H9 (cell line): ENCODE measurements at regions not wholly inside any gene's neighbourhood (a gene's known extent, or its start where the extent isn't known, plus 50 kb on each side); places are given as distances from the start of the nearest gene placed in this dataset.

Experiments used
- DNase-seq: peaks from one replicate; pipeline ENCODE4 v3.0.0-alpha.2; 2017
- H2AFZ ChIP-seq: one replicate; pipeline ENCODE4 v1.6.1; 2013; ENCODE audit warnings: mild to moderate bottlenecking, low read length, control low read depth, moderate library complexity
- H2AK5ac ChIP-seq: 2 replicates; pipeline ENCODE4 v1.6.1; 2013; ENCODE audit warnings: low read length, control low read depth, mixed read lengths; ENCODE audit not compliant: insufficient read length
- H2BK120ac ChIP-seq: one replicate; pipeline ENCODE4 v1.6.1; 2013; ENCODE audit warnings: low read depth, mild to moderate bottlenecking, low read length, control low read depth, inconsistent platforms; ENCODE audit not compliant: poor library complexity, severe bottlenecking
- H2BK12ac ChIP-seq: 2 replicates; pipeline ENCODE4 v1.6.1; 2013; ENCODE audit warnings: low read length, control low read depth, mixed read lengths, low read depth; ENCODE audit not compliant: insufficient read length
- H2BK15ac ChIP-seq: 2 replicates; pipeline ENCODE4 v1.6.1; 2013; ENCODE audit warnings: low read depth, low read length, control low read depth
- H2BK20ac ChIP-seq: one replicate; pipeline ENCODE4 v1.6.1; 2013; ENCODE audit warnings: low read depth, mild to moderate bottlenecking, low read length, control low read depth, inconsistent platforms; ENCODE audit not compliant: poor library complexity, severe bottlenecking
- H2BK5ac ChIP-seq: 2 replicates; pipeline ENCODE4 v1.6.1; 2013; ENCODE audit warnings: low read length, control low read depth, mixed read lengths; ENCODE audit not compliant: insufficient read length
- H3K14ac ChIP-seq: 2 replicates; pipeline ENCODE4 v1.6.1; 2013; ENCODE audit warnings: low read length, control low read depth; ENCODE audit not compliant: insufficient read depth
- H3K18ac ChIP-seq: 2 replicates; pipeline ENCODE4 v1.6.1; 2013; ENCODE audit warnings: low read depth, mild to moderate bottlenecking, mixed read lengths, low read length, control low read depth; ENCODE audit not compliant: insufficient read length
- H3K23ac ChIP-seq: 2 replicates; pipeline ENCODE4 v1.6.1; 2013; ENCODE audit warnings: low read length, control low read depth, mixed read lengths, low read depth; ENCODE audit not compliant: insufficient read length
- H3K23me2 ChIP-seq: 2 replicates; pipeline ENCODE4 v1.6.1; 2013; ENCODE audit warnings: low read depth, mild to moderate bottlenecking, mixed read lengths, low read length, control low read depth; ENCODE audit not compliant: insufficient read length, poor library complexity, severe bottlenecking
- H3K27ac ChIP-seq: 2 replicates; pipeline ENCODE4 v1.5.1; 2013; ENCODE audit warnings: low read length, control low read depth, mixed read lengths, low read depth; ENCODE audit not compliant: insufficient read length
- H3K27me3 ChIP-seq: 2 replicates; pipeline ENCODE4 v1.6.1; 2013; ENCODE audit warnings: low read length, control low read depth, inconsistent platforms; ENCODE audit not compliant: insufficient read depth
- H3K4ac ChIP-seq: 2 replicates; pipeline ENCODE4 v1.6.1; 2013; ENCODE audit warnings: low read depth, mild to moderate bottlenecking, control low read depth, inconsistent platforms, low read length, moderate library complexity
- H3K4me1 ChIP-seq: 2 replicates; pipeline ENCODE4 v1.6.1; 2013; ENCODE audit warnings: low read length, control low read depth, inconsistent platforms; ENCODE audit not compliant: insufficient read depth
- H3K4me2 ChIP-seq: 2 replicates; pipeline ENCODE4 v1.6.1; 2013; ENCODE audit warnings: low read length, control low read depth, mixed read lengths; ENCODE audit not compliant: insufficient read length, insufficient read depth
- H3K56ac ChIP-seq: 2 replicates; pipeline ENCODE4 v1.6.1; 2013; ENCODE audit warnings: low read depth, mild to moderate bottlenecking, mixed read lengths, low read length, control low read depth; ENCODE audit not compliant: insufficient read length
- H3K79me1 ChIP-seq: 2 replicates; pipeline ENCODE4 v1.6.1; 2013; ENCODE audit warnings: low read depth, mild to moderate bottlenecking, moderate library complexity, low read length, control low read depth, inconsistent platforms; ENCODE audit not compliant: insufficient read depth, poor library complexity, severe bottlenecking
- H3K79me2 ChIP-seq: 2 replicates; pipeline ENCODE4 v1.6.1; 2013; ENCODE audit warnings: low read length, control low read depth, inconsistent platforms; ENCODE audit not compliant: insufficient read depth
- H3K9ac ChIP-seq: 2 replicates; pipeline ENCODE4 v1.6.1; 2013; ENCODE audit warnings: low read length, control low read depth, mixed read lengths; ENCODE audit not compliant: insufficient read length; ENCODE audit errors: extremely low read depth
- H3K9me3 ChIP-seq: one replicate; pipeline ENCODE4 v1.6.1; 2013; ENCODE audit warnings: low read depth, low read length, inconsistent platforms; ENCODE audit not compliant: control insufficient read depth
- H3T11ph ChIP-seq: one replicate; pipeline ENCODE4 v1.6.1; 2013; ENCODE audit warnings: mild to moderate bottlenecking, low read length, control low read depth, inconsistent platforms
- H4K20me1 ChIP-seq: one replicate; pipeline ENCODE4 v1.6.1; 2013; ENCODE audit not compliant: control insufficient read depth, insufficient read length, insufficient read depth
- H4K5ac ChIP-seq: 2 replicates; pipeline ENCODE4 v1.6.1; 2013; ENCODE audit warnings: low read depth, mild to moderate bottlenecking, mixed read lengths, low read length, control low read depth; ENCODE audit not compliant: insufficient read length
- H4K8ac ChIP-seq: replicated peaks from 2 replicates; pipeline ENCODE4 v1.6.1; 2013; ENCODE audit warnings: low read length, control low read depth, mixed read lengths, low read depth; ENCODE audit not compliant: insufficient read length
- H4K91ac ChIP-seq: 2 replicates; pipeline ENCODE4 v1.6.1; 2013; ENCODE audit warnings: low read depth, mild to moderate bottlenecking, moderate library complexity, mixed read lengths, low read length, control low read depth; ENCODE audit not compliant: insufficient read length
- H3K27ac Mint-ChIP-seq, 3 experiments: 2 replicates in 2 of 3; 3 replicates in 1 of 3; pipeline ENCODE4 v1.8.0; 2020 to 2021; ENCODE audit warnings: mixed read lengths in 3 of 3, mild to moderate bottlenecking in 1 of 3, moderate library complexity in 1 of 3
- H3K27me3 Mint-ChIP-seq: 2 replicates; pipeline ENCODE4 v1.8.0; 2021; ENCODE audit warnings: low read depth, mild to moderate bottlenecking, moderate library complexity, mixed read lengths
- H3K36me3 Mint-ChIP-seq, 3 experiments: 2 replicates in 2 of 3; 3 replicates in 1 of 3; pipeline ENCODE4 v1.8.0; 2020 to 2021; ENCODE audit warnings: low read depth in 3 of 3, mixed read lengths in 3 of 3; ENCODE audit not compliant: insufficient read depth in 1 of 3
- H3K4me1 Mint-ChIP-seq, 2 experiments: 2 replicates each; pipeline ENCODE4 v1.8.0; 2020; ENCODE audit warnings: mixed read lengths in 2 of 2
- H3K4me3 Mint-ChIP-seq, 2 experiments: 2 replicates in 1 of 2; 3 replicates in 1 of 2; pipeline ENCODE4 v1.8.0; 2020 to 2021; ENCODE audit warnings: mild to moderate bottlenecking in 2 of 2, mixed read lengths in 2 of 2, moderate library complexity in 1 of 2
- H3K9me3 Mint-ChIP-seq, 2 experiments: 2 replicates in 1 of 2; 3 replicates in 1 of 2; pipeline ENCODE4 v1.8.0; 2020; ENCODE audit warnings: mild to moderate bottlenecking in 2 of 2, mixed read lengths in 2 of 2, moderate library complexity in 1 of 2
- WGBS: extraction: QIAGEN DNeasy Blood & Tissue Kit; methylation state at CpG from one replicate; pipeline ENCODE4 v1.1.7; 2013; ENCODE audit warnings: missing lambda C conversion rate, low lambda C conversion rate, mixed read lengths; ENCODE audit not compliant: insufficient read length; ENCODE audit errors: extremely low coverage; 5-methylcytosine and 5-hydroxymethylcytosine counted together
- TF ChIP-seq, protein P1 (sequence below): fragments of 200-600 bp; sonication (generic); conservative IDR thresholded peaks from 3 replicates; pipeline ENCODE4 v1.8.0; 2021; ENCODE audit warnings: antibody characterized with exemption, mild to moderate bottlenecking

DNA sequence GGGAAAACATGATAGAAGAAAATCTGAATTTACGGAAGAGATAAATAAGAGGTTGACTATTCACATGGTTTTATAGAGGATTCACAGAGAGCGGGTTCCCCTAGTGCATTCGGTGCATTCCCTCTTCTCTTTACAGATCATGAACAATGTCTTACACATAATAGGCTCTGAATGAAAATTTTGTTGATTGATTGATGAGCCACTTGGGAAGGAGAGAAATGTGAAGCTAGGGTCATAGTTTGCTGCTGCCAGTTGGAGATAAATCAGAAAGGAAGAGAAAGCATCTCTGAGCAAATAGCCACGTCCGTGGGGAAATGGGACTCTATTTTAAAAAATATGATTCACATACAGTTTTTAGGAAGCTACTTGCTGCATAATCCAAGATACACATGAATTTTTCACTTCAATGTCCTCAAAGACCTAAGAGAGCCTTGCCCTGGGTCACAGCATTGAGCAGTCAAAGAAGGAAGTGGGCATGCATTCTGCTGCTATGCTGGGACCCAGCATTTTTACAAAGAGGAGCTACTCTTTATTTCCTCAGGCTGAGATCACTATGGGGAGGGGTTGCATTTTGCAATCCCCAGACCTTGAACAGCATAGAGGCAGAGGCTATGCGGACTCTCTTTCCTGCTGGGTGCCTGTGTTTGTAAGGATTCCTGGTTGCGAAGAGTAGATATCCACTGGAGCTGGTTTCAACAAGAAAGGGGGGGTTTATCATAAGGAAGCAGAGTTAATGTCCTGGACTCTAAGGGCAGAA is 395.3 kb downstream of the TSN start:
- Histone ChIP-seq H2AK5ac (no peak overlapping the region), H3K23ac (no peak overlapping the region), H2BK5ac (no peak overlapping the region), H3K27ac (no peak overlapping the region), H4K20me1 (no peaks in the 10 kb centered on the region), H2BK120ac (no peak overlapping the region), H3K9me3 (no peaks in the 10 kb centered on the region), H4K5ac (no peak overlapping the region), H3K23me2 (no peaks in the 10 kb centered on the region), H3T11ph (no peak overlapping the region), H3K79me2 (no peaks in the 10 kb centered on the region), H2BK15ac (no peak overlapping the region), H3K9ac (no peak overlapping the region), H2AFZ (no peak overlapping the region), H4K91ac (no peak overlapping the region), H3K18ac (no peak overlapping the region), H3K4ac (no peak overlapping the region), H3K4me1 (0 out of 2 replicates have a peak, but pooled peaks cover 2% of the 10 kb centered on the region), H3K79me1 (no peaks in the 10 kb centered on the region), H2BK20ac (no peak overlapping the region), H3K14ac (no peak overlapping the region), H4K8ac (no peak overlapping the region), H3K27me3 (no peaks in the 10 kb centered on the region), H2BK12ac (no peak overlapping the region), H3K56ac (no peak overlapping the region), H3K4me2 (no peak overlapping the region)
- WGBS: no CpG with 5 or more reads among the region's 7 CpGs
- H3K4me1 Mint-ChIP-seq: peaks cover 7 to 8% of the 10 kb centered on the region in 2 experiments
- H3K36me3 Mint-ChIP-seq: no peaks in the 10 kb centered on the region
- H3K4me3 Mint-ChIP-seq: no peak overlapping the region
- H3K9me3 Mint-ChIP-seq: no peaks in the 10 kb centered on the region; a peak in 1 of 5 replicates
- peak overlapping the region in 1 of 3 experiments; percentile 59; a peak in 1 of 7 replicates for H3K27ac Mint-ChIP-seq
- no peak for DNase-seq
- peaks cover 1% of the 10 kb centered on the region; the same call in 1 of the 2 replicates for H3K27me3 Mint-ChIP-seq
- TF ChIP-seq, protein P1, sequence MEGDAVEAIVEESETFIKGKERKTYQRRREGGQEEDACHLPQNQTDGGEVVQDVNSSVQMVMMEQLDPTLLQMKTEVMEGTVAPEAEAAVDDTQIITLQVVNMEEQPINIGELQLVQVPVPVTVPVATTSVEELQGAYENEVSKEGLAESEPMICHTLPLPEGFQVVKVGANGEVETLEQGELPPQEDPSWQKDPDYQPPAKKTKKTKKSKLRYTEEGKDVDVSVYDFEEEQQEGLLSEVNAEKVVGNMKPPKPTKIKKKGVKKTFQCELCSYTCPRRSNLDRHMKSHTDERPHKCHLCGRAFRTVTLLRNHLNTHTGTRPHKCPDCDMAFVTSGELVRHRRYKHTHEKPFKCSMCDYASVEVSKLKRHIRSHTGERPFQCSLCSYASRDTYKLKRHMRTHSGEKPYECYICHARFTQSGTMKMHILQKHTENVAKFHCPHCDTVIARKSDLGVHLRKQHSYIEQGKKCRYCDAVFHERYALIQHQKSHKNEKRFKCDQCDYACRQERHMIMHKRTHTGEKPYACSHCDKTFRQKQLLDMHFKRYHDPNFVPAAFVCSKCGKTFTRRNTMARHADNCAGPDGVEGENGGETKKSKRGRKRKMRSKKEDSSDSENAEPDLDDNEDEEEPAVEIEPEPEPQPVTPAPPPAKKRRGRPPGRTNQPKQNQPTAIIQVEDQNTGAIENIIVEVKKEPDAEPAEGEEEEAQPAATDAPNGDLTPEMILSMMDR: no peak
